HG03066 (cell line): ENCODE measurements at regions not wholly inside any gene's neighbourhood (a gene's known extent, or its start where the extent isn't known, plus 50 kb on each side); places are given as distances from the start of the nearest gene placed in this dataset.
"Not testable (repeated sequence)": the region's sequence is repeated elsewhere in the genome, so short reads cannot be mapped to it uniquely, and the experiment has no call there.

Experiments
- ATAC-seq: cut with Tn5 transposase; IDR thresholded peaks from one replicate; pipeline ENCODE4 v1.9.1; 2021; ENCODE audit warnings: low read depth; ENCODE audit not compliant: unreplicated experiment

- ATAC-seq, result no peak
These were observed 114.2 kb upstream of the BEND6 start for GRCh38 chr6:56840467-56841380.

- ATAC-seq, result no peak
These were observed 115.2 kb upstream of the BEND6 start for GRCh38 chr6:56839533-56840183.

- ATAC-seq, result no peak
These were observed 115.9 kb upstream of the BEND6 start for GRCh38 chr6:56838965-56839364.

- no peak for ATAC-seq
These were observed 116.8 kb upstream of the BEND6 start for GRCh38 chr6:56838016-56838555.

- no peak for ATAC-seq
These were observed 117.5 kb upstream of the BEND6 start for GRCh38 chr6:56837322-56837894.

- no peak for ATAC-seq
These were observed 119.3 kb upstream of the BEND6 start for GRCh38 chr6:56835612-56836011.

- no peak for ATAC-seq
These were observed 121.0 kb upstream of the BEND6 start for GRCh38 chr6:56833873-56834272.

- no peak for ATAC-seq
These were observed 121.6 kb upstream of the BEND6 start for GRCh38 chr6:56833127-56833791.

- no peak for ATAC-seq
These were observed 122.7 kb upstream of the BEND6 start for GRCh38 chr6:56832225-56832624.

- ATAC-seq, result no peak
These were observed 123.6 kb upstream of the BEND6 start for GRCh38 chr6:56831334-56831733.

- no peak for ATAC-seq
These were observed 126.8 kb upstream of the BEND6 start for GRCh38 chr6:56827908-56828649.

GRCh38 chr6:56824431-56824830, 130.5 kb upstream of the BEND6 start:
- not testable (repeated sequence) for ATAC-seq

GRCh38 chr6:56821005-56821432, 133.9 kb upstream of the BEND6 start:
- ATAC-seq, result no peak

GRCh38 chr6:56820060-56820459, 134.8 kb upstream of the BEND6 start:
- no peak for ATAC-seq

GRCh38 chr6:56819604-56820003, 135.3 kb upstream of the BEND6 start:
- ATAC-seq, result no peak

GRCh38 chr6:56816370-56816769, 138.5 kb upstream of the BEND6 start:
- no peak for ATAC-seq

- ATAC-seq, result no peak
These were observed 139.5 kb upstream of the BEND6 start for GRCh38 chr6:56815436-56815835.

GRCh38 chr6:56814802-56815201, 140.1 kb upstream of the BEND6 start:
- no peak for ATAC-seq

- no peak for ATAC-seq
These were observed 140.6 kb upstream of the BEND6 start for GRCh38 chr6:56814308-56814707.

GRCh38 chr6:56812851-56813250, 142.1 kb upstream of the BEND6 start:
- ATAC-seq, result not testable (repeated sequence)
